Mammary epithelial cell (primary cell): ENCODE measurements at regions not wholly inside any gene's neighbourhood (a gene's known extent, or its start where the extent isn't known, plus 50 kb on each side); places are given as distances from the start of the nearest gene placed in this dataset.

ENCODE experiments used
- CTCF ChIP-seq, 2 donors: IDR thresholded peaks in 1 of 2; conservative IDR thresholded peaks in 1 of 2; 2 replicates each; pipeline ENCODE4 v1.5.1; 2011 to 2012; ENCODE audit warnings: inconsistent platforms in 2 of 2, low read length in 2 of 2, mild to moderate bottlenecking in 2 of 2, control low read depth in 1 of 2, low read depth in 1 of 2; ENCODE audit not compliant: insufficient read depth in 1 of 2; ENCODE audit errors: extremely low read depth in 1 of 2
- EZH2 ChIP-seq: IDR thresholded peaks from 2 replicates; pipeline ENCODE4 v1.6.1; 2012; ENCODE audit warnings: low read length, inconsistent platforms, borderline replicate concordance

- TF ChIP-seq CTCF (conservative IDR thresholded peaks at IDR 0.05 in 1 of 2, IDR thresholded peaks at IDR 0.05 in 1 of 2; ENCODE audit: extremely low read depth in 1 of 2, insufficient read depth in 1 of 2, low read depth in 1 of 2, low read length in 2 of 2) (no peak), EZH2 (no peak)
These were observed 173.3 kb downstream of the PRKX start for GRCh38 chrX:3540105-3540504.
